Left kidney (tissue), 1 donor: ENCODE measurements at regions not wholly inside any gene's neighbourhood (a gene's known extent, or its start where the extent isn't known, plus 50 kb on each side); places are given as distances from the start of the nearest gene placed in this dataset.

Source experiments
- DNase-seq: peaks from one replicate; pipeline ENCODE4 v3.0.0-alpha.2; 2013

- DNase-seq = no peak
These were observed 436.2 kb downstream of the MATN1 start for GRCh38 chr1:30286988-30287839.

- no peak for DNase-seq
These were observed 437.0 kb downstream of the MATN1 start for GRCh38 chr1:30286241-30286987.

DNA sequence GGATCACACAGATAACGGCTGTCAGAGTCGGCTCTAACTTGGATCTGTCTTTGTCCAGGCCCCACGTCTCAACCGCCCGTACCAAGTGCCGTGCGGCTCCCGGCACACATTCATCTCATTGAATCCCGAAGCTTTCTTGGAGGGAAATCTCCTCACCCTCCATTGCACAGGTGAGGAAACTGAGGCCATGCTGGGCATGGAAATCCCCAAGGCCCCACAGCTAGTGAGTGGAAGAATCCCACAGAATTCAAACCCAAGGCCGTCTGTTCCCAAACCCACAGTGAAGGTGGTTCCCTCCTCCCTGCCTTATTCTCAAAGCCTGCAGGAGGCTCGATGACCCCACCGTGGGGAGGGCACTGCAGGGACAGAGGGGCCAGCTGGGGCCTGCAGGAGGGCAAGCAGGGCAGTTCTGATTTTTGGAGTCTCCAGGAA is 437.9 kb downstream of the MATN1 start:
- DNase-seq = no peak

GRCh38 chr1:30284728-30285475 is 438.5 kb downstream of the MATN1 start:
- no peak for DNase-seq

- DNase-seq = no peak
These were observed 439.2 kb downstream of the MATN1 start for GRCh38 chr1:30284226-30284625.

- DNase-seq = no peak
These were observed 440.0 kb downstream of the MATN1 start for GRCh38 chr1:30283199-30283962.

DNA sequence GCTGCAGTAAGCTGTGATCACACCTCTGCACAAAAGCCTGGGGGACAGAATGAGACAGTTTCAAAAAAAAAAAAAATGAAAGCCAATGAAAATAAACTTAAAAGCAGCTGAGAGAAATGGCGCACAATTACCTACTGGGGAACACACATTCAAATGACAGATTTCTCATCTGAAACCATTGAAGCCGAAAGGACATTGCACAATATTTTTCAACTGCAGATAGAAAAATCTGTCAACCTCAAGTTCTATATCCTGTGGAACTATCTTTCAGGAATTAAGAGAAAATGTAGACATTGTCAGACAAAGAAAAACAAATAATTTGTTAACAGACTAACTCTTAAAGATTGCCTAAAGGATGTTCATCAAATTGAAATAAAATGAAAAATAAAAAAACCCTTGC is 442.8 kb downstream of the MATN1 start:
- no peak for DNase-seq

DNA sequence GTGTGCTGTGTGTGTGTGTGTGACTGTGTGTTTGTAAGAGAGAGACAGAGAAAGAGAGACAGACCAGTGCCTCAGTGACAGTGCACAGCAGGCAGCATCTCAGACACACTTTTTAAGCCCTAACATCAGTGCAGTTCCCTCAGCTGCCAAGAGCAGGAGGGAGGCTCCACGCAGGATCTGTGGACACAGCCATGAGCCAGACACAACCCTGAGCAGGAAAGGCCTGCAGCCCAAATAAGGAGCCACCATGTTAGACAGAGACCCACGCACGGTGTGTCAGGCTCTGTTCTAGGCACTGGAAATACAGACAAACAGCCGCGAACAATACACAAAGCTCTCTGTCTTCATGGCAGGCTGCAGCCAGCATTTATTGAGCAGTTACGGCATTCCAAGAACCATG is 445.5 kb downstream of the MATN1 start:
- DNase-seq = no peak

GRCh38 chr1:30277415-30277814 is 446.0 kb downstream of the MATN1 start:
- DNase-seq = no peak

DNA sequence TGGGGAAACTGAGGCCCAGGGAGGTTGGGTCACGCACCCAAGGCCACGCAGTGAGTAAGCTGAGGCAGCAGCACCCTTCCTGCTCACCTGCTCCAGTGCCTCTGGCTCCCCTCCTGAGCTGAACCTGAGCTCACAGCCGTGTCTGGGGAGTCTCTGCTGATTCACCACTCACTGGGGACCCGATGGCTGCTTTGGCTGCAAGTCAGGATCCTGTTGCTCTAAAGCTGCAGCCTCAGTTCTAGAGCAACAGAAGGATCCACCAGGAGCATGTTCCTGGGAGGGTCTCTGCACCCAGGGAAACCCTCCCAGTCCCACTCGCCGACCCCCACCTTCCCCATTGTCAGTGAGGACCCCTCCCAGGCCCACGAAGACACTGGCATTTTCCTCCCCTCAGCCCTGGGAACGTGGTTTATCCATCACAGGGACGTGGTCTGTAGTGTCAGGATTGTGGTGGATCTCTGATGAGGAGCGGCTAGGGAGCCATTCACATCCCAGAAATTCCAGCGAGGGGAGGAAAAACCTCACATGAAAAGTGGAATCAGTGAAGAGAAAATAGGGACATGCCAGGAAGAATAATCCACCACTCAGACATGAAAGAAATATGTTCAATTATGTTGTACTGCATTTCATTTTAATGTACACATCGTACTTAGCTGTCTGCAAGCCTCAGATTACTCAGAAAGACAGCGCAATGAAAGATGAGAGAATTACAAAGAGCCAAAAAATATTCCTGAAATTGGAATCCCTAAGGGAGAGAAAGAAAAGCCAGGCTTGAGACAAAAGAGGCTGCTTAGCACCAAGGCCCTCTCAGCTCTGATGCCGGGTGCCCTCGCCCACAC is 447.2 kb downstream of the MATN1 start:
- no peak for DNase-seq

DNA sequence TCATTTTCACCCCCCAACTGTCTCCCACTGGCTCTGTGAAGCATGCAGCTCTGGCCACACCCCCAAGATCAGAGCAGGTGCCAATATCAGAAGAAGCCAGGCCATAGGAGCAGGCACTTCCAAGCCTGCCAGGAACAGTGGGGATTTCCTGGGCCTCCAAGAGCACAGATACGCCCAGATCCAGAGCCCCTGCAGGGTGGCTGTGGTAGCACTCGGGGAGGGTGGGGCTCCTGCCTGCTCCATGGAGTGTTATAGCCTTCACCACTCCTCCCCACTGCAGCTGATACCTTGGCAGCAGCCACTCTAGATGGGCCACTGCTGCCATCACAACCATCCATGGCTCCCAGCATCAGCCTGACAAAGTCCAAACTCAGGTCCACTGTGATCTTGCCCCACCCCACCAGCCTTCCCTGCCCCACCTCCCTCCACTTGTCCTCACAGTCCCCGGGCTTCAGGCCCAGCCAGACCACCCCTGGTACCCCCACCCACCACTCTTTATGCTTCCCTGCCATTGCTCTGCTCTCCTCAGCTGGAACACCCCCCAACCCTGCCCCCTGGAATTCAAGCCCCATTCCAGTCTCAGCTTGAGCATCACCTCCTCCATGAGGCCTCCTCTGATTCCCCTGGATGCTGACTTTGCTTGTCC is 448.3 kb downstream of the MATN1 start:
- DNase-seq = no peak

DNA sequence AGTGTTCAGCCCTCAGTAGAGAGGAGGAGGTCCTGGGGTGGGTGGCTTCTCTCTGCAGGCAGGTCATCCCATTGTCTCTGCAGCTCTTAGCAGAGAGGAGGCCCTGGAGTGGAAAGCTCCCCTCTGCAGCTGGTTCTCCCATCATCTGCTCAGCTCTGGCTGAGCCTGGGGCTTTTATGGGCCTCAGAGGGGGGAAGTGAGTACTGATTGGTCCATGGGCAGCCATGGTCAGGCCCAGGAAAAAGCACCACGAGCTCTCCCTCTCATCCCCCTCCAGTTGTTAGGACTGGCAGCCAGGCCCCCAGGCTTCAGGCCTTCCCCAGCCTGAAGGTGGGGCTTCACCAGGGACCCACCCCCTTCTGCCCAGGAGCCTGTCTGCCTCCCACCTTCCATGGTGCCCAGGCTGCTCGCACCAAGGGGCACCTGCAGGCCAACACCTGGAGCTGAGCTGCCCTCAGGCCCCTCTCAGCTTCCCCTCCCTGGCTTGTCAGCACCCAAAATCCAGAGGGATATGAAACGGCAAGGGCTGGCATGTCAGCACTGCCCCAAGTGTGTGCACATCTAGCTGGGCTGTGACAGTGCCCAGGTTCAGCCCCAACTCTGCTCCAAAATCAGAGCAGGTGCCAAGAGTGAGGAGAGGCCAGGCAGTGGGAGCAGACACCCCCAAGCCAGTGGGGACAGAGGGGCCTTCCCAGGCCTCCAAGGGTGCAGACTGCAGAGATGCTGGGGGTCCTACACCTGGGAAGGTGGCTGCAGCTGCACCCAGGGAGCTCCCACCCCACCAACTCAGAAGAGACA is 449.0 kb downstream of the MATN1 start:
- DNase-seq = no peak

- DNase-seq = no peak
These were observed 449.9 kb downstream of the MATN1 start for GRCh38 chr1:30273456-30273855.

DNA sequence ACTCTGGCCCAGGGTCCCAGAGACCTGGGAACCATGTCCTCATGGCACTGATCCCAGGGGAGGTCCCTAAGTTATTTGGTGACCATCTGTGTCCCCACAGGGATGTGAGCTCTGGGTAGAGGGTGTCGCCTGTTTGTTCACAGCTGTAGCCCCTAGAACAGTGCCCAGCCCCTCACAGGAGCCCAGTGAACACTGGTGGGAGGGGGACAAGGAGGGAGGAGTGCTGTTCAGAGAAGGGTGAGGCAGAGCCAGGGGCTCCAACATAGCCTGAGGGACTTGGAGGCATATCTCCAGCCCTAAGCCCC is 450.4 kb downstream of the MATN1 start:
- DNase-seq = no peak

- no peak for DNase-seq
These were observed 450.9 kb downstream of the MATN1 start for GRCh38 chr1:30272277-30273020.

DNA sequence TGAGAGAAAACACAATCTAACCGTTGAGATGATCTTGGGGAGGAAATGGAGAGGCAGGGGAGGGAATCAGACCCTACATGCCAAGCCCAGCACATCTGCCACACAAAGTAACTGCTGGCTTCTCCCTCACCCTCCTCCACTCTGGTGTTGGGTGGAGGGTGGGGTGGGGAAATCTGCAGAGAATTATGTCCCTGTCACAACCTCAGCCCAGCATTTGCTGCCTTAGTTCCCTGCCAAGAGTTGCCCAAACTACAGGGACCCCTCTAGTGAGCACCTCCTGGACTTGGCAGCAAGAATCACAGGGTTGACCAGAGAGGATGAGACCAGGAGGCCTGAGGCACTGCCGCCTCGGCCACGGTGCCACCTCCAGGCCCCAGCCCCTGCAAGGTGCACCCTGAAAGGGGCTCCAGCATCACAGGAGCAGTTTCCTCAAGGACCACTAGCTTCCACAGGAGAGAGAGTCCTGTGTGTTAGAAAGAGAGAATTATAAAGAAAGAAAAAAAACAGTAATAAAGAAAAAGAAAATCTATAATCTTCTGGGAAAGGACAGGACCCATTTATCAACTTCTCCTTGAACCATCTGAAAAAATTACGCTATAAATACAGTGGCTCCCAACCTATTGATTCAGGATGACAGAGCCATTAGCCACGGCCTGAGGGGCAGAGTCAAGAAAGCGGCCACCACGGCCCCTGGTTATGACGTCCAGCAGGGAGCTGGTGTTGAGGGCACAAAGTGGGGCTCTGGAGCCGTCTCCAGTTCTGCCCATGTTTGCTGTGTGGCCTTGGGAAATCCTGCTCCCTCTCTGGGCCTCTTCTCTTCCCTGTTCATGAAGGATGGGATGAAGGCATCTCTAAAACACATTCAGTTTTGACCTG is 451.7 kb downstream of the MATN1 start:
- DNase-seq = no peak

- DNase-seq = no peak
These were observed 452.9 kb downstream of the MATN1 start for GRCh38 chr1:30270461-30270860.
